DND-41 (cell line): ENCODE measurements at regions not wholly inside any gene's neighbourhood (a gene's known extent, or its start where the extent isn't known, plus 50 kb on each side); places are given as distances from the start of the nearest gene placed in this dataset.

Source experiments
- ATAC-seq: fragments of 200-7000 bp; cut with Tn5 transposase; 3 replicates; pipeline ENCODE4 v1.9.1; 2021; ENCODE audit warnings: low read depth; ENCODE audit not compliant: insufficient read depth
- DNase-seq: peaks from one replicate; pipeline ENCODE4 v3.0.0-alpha.2; 2020
- H2AFZ ChIP-seq: 2 replicates; pipeline ENCODE4 v1.6.0; 2012; ENCODE audit warnings: low read depth, low read length
- H3K27ac ChIP-seq: 2 replicates; pipeline ENCODE4 v1.5.1; 2012; ENCODE audit warnings: low read length, inconsistent platforms
- H3K27me3 ChIP-seq: fragments of 200-600 bp; sonication (generic); 2 replicates; pipeline ENCODE4 v1.6.0; 2012; ENCODE audit warnings: low read length, mild to moderate bottlenecking, inconsistent platforms; ENCODE audit not compliant: insufficient read depth, poor library complexity
- H3K36me3 ChIP-seq: 2 replicates; pipeline ENCODE4 v1.5.1; 2012; ENCODE audit warnings: low read length, inconsistent platforms; ENCODE audit not compliant: insufficient read depth
- H3K4me1 ChIP-seq: 2 replicates; pipeline ENCODE4 v1.5.1; 2012; ENCODE audit warnings: mild to moderate bottlenecking, low read length; ENCODE audit not compliant: insufficient read depth
- H3K4me2 ChIP-seq: 2 replicates; pipeline ENCODE4 v1.6.0; 2012; ENCODE audit warnings: mild to moderate bottlenecking, moderate library complexity, low read length, inconsistent platforms; ENCODE audit not compliant: insufficient read depth
- H3K4me3 ChIP-seq, 2 experiments: fragments of 200-600 bp in 1 of 2; shearing (Covaris generic) in 1 of 2; 2 replicates each; pipeline ENCODE4 v1.5.1; 2012 to 2016; ENCODE audit warnings: inconsistent platforms in 2 of 2, low read length in 2 of 2, mild to moderate bottlenecking in 2 of 2, low read depth in 1 of 2, moderate library complexity in 1 of 2
- H3K79me2 ChIP-seq: 2 replicates; pipeline ENCODE4 v1.6.0; 2012; ENCODE audit warnings: low read length, inconsistent platforms; ENCODE audit not compliant: insufficient read depth
- H3K9ac ChIP-seq: 2 replicates; pipeline ENCODE4 v1.6.0; 2012; ENCODE audit warnings: low read depth, mild to moderate bottlenecking, inconsistent platforms, low read length, moderate library complexity
- H3K9me3 ChIP-seq: 2 replicates; pipeline ENCODE4 v1.5.1; 2012; ENCODE audit warnings: low read length, moderate library complexity, mild to moderate bottlenecking, inconsistent platforms; ENCODE audit not compliant: insufficient read depth, severe bottlenecking
- H4K20me1 ChIP-seq: 2 replicates; pipeline ENCODE4 v1.6.0; 2012; ENCODE audit warnings: low read length; ENCODE audit not compliant: insufficient read depth
- CTCF ChIP-seq: IDR thresholded peaks from 2 replicates; pipeline ENCODE4 v1.5.1; 2012; ENCODE audit warnings: borderline replicate concordance, low read length, moderate library complexity, mild to moderate bottlenecking; ENCODE audit not compliant: poor library complexity, severe bottlenecking; ENCODE audit errors: extremely low read depth
- EZH2 ChIP-seq: IDR thresholded peaks from 3 replicates; pipeline ENCODE4 v1.6.1; 2012; ENCODE audit warnings: borderline replicate concordance, low read depth, mild to moderate bottlenecking, moderate library complexity, low read length, inconsistent platforms; ENCODE audit not compliant: severe bottlenecking

GRCh38 chr6:15802466-15802865 lies 139.6 kb upstream of the DTNBP1 start:
- Histone ChIP-seq H4K20me1 (no peaks in the 10 kb centered on the region), H2AFZ (no peak overlapping the region), H3K27ac (no peak overlapping the region), H3K4me3 (no peak overlapping the region), H3K4me1 (no peaks in the 10 kb centered on the region), H3K9ac (no peak overlapping the region), H3K27me3 (no peaks in the 10 kb centered on the region), H3K36me3 (no peaks in the 10 kb centered on the region), H3K9me3 (peaks cover 4% of the 10 kb centered on the region), H3K79me2 (no peaks in the 10 kb centered on the region), H3K4me2 (no peak overlapping the region)
- no peak for DNase-seq
- TF ChIP-seq CTCF: no peak
- ATAC-seq: no peak

- no peaks in the 10 kb centered on the region for H3K4me1 ChIP-seq
- no peak for DNase-seq
- ATAC-seq: no peak
- no peak overlapping the region for H3K4me2 ChIP-seq
- no peak for TF ChIP-seq CTCF
- H2AFZ ChIP-seq: no peak overlapping the region
- H3K9ac ChIP-seq: no peak overlapping the region
- H3K79me2 ChIP-seq: no peaks in the 10 kb centered on the region
- H3K9me3 ChIP-seq: peaks cover 4% of the 10 kb centered on the region
- H3K27me3 ChIP-seq: no peaks in the 10 kb centered on the region
- no peaks in the 10 kb centered on the region for H3K36me3 ChIP-seq
- H3K4me3 ChIP-seq: no peak overlapping the region
- no peaks in the 10 kb centered on the region for H4K20me1 ChIP-seq
- no peak overlapping the region for H3K27ac ChIP-seq
These were observed 139.1 kb upstream of the DTNBP1 start for GRCh38 chr6:15801912-15802311.

DNA sequence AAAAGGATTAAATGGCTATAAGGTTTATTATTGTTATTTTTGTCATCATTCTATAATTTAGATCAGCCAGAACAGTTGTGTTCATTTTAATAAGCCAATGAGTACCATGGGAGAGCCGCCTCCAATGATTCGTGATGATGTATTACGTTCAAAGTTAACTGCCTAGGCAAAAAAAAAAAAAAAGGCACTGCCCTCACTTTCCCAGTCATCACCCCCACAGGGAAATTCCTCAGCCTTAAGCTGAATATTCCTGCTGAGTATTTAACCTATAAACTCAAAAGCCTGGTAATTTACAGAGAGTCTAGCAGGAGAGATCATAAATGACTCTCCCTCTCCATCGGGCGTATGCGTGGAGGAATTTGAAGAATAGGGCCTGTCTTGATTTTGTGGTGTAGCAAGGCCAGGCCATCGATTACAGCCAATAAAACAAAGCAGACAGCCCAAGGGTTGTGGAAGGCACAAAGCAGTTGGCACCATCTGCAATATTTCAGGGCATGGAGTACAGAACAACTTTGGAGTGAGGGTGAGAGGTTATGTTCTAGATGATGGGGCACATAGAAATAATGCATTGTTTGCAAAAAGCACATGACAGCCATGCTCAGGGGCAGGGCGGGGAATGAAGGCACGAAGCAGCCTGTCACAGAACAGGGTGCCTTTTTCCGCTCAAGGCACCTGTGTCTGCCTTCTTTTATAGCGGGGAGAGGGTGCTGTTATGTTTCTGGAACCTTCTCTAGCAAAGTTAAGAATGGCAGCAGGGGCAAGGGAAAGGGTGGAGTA lies 138.2 kb upstream of the DTNBP1 start:
- no peak overlapping the region for H3K4me2 ChIP-seq
- no peaks in the 10 kb centered on the region for H4K20me1 ChIP-seq
- H2AFZ ChIP-seq: no peak overlapping the region
- H3K79me2 ChIP-seq: no peaks in the 10 kb centered on the region
- TF ChIP-seq EZH2 (no peak), CTCF (no peak)
- H3K36me3 ChIP-seq: no peaks in the 10 kb centered on the region
- DNase-seq (no peak), ATAC-seq (no peak)
- H3K9me3 ChIP-seq: peaks cover 4% of the 10 kb centered on the region
- H3K27me3 ChIP-seq: no peaks in the 10 kb centered on the region
- no peak overlapping the region for H3K9ac ChIP-seq
- H3K4me3 ChIP-seq: no peak overlapping the region
- H3K4me1 ChIP-seq: no peaks in the 10 kb centered on the region
- no peak overlapping the region for H3K27ac ChIP-seq
